Left ventricle myocardium inferior (tissue), 1 donor: ENCODE measurements at regions not wholly inside any gene's neighbourhood (a gene's known extent, or its start where the extent isn't known, plus 50 kb on each side); places are given as distances from the start of the nearest gene placed in this dataset.
A peak's percentile ranks its signal among the peaks of the same experiment; 100 is the strongest.
"Not testable (repeated sequence)": the region's sequence is repeated elsewhere in the genome, so short reads cannot be mapped to it uniquely, and the experiment has no call there.

Experiments used
- DNase-seq: peaks from one replicate; pipeline ENCODE4 v3.0.0-alpha.2; 2020
- H3K27ac ChIP-seq: fragments of 200-600 bp; replicated peaks from 2 replicates; pipeline ENCODE4 v1.8.0; 2021
- H3K27me3 ChIP-seq: fragments of 200-600 bp; 2 replicates; pipeline ENCODE4 v1.8.0; 2021; ENCODE audit warnings: low read depth
- H3K36me3 ChIP-seq: fragments of 200-600 bp; 2 replicates; pipeline ENCODE4 v1.8.0; 2021
- H3K4me1 ChIP-seq: fragments of 200-600 bp; 2 replicates; pipeline ENCODE4 v1.8.0; 2021
- H3K4me3 ChIP-seq: fragments of 200-600 bp; 2 replicates; pipeline ENCODE4 v1.8.0; 2021; ENCODE audit warnings: mild to moderate bottlenecking, moderate library complexity
- H3K9me3 ChIP-seq: fragments of 200-600 bp; replicated peaks from 2 replicates; pipeline ENCODE4 v1.8.0; 2021
- CTCF ChIP-seq: fragments of 200-600 bp; IDR thresholded peaks from 2 replicates; pipeline ENCODE4 v1.8.0; 2021; ENCODE audit warnings: antibody characterized with exemption, mild to moderate bottlenecking, borderline replicate concordance
- intact Hi-C: fragments of 100-400 bp; cut with micrococcal nuclease; formaldehyde crosslinking; loops from one replicate; pipeline ENCODE4 v1.11.0; 2022
- donor health status: DM: no; HTN: yes; CAD: no; lungs with severe emphysema.

DNA sequence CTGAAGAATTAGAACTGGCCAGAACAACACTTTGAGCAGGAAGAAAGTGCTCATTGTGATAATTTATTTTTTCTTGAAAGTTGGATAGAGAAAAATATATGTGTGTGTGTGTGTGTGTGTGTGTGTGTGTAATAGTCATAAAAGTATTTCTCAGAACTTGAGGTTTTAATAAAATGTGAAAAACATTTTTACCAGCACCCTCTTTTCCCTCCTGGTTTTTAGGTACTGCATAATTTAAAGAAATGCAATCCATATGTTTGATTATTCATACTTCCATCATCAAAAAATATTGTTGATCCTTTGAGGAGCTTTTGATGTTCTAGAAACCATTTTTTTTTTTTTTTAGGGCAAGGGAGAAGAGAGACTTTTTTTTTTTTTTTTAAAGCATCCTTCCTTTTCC, 66.8 kb upstream of the JUN start:
- no peaks in the 10 kb centered on the region for H3K9me3 ChIP-seq
- no peaks in the 10 kb centered on the region for H3K36me3 ChIP-seq
- intact Hi-C loops, result no loop called here
- peaks cover 24% of the 10 kb centered on the region for H3K4me1 ChIP-seq
- DNase-seq, result no peak
- no peak overlapping the region for H3K4me3 ChIP-seq
- H3K27ac ChIP-seq, result no peak overlapping the region
- no peak for TF ChIP-seq CTCF
- H3K27me3 ChIP-seq, result no peaks in the 10 kb centered on the region

DNA sequence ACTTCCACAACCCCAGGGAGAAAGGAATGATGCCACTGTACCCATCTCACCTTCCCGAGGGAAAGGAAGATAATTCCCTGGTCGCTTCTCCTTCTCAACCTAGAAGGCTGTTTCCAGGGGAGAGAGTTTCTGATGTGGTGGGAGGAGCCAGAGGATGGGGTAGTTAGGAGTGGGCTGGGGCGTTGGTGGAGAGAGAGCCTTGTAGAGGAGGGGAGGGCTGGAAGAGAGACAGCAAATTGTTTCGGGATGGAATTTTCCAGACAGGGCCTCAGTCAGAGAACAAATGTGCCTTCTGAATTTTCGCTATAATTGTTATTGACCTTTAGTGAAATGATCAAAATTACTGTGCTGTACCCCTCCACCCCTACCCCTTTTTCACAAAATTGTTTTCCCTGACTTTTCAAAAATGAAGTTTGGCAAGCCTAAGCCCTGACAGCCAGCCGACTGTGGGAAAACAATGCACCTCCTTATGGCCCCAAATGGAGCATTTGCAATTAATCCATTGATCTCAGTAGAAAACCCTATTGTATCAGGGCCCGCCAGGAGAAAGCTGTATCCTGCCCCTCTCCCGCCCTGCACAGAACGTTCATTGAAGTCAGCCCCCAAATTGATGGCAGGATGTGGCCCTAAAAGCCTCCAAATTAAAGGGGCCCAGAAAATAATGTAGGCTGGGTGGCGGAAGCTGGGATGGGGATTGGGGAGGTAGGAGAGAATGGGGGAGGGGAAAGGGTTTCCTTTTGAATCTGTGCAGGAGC, 69.1 kb upstream of the JUN start:
- Histone ChIP-seq H3K4me1 (peaks cover 24% of the 10 kb centered on the region), H3K27ac (no peak overlapping the region), H3K27me3 (no peaks in the 10 kb centered on the region), H3K36me3 (no peaks in the 10 kb centered on the region), H3K4me3 (no peak overlapping the region), H3K9me3 (no peaks in the 10 kb centered on the region)
- DNase-seq, result no peak
- TF ChIP-seq CTCF, result no peak
- intact Hi-C loops, result no loop called here

DNA sequence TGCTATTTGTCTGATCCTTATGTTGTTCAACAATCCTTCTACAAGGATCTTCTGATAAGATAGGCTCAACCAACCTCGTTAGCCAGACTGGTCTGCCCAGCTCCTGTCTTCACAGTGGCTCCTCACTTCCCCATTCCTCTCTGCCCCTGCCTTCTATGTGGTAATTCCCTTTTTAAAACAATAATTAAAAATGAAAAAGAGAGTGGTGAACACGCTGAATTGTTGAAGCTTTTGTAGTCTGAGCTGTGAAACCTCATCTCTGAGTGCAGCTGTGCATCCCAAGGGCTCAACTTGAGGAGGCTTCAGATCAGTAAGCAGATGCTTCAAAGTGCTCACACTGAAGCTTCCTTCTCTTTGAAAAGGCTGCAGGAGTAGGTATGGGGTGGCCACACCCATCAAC, 70.7 kb upstream of the JUN start:
- intact Hi-C loops, result no loop called here
- Histone ChIP-seq H3K27ac (peak overlapping the region; percentile 49), H3K27me3 (no peaks in the 10 kb centered on the region)

DNA sequence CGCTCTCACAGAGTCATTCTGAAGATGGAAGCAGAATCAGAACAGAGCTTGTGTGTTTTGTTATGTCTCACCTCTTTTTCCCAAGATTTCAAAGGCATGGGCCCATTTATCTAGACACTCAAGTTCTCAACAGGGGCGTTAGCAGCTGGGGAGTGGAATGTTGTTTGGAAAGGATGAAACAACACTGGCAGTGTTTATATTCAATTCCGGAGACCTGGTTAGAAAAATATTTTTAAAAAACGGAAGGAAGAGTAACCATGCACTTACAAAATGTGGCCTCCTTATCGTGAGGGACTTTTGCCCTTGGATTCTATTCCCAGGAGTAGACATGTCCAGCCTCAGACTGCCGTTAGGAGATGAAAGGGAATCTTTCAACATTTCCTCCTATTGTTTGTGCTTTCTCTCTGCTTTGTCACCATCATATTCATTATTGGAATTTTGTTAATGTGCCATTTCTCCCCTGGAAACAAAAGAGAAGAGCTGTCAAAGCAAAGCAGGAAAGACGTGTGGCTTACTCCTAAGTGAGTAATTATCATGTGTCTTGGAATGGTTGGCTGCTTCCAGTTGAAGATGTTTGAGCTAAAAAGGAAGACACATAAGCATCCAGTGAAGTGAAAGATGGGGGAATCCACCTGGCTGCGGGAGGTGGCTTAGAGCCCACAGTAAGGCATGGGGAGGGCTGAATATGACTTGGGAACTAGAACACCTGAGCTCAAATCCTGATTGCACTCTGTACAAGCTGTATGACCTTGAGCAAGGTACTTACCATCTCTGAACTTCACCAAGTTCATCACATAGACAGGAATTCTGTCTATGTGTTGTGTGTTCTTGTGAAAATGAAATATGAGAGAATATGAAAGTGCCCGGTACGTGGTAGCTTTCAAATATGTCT, 71.7 kb upstream of the JUN start:
- Histone ChIP-seq H3K27me3 (no peaks in the 10 kb centered on the region), H3K9me3 (no peaks in the 10 kb centered on the region), H3K4me1 (peaks cover 7% of the 10 kb centered on the region), H3K4me3 (no peak overlapping the region), H3K27ac (peak overlapping the region; percentile 49), H3K36me3 (no peaks in the 10 kb centered on the region)
- no peak for DNase-seq
- TF ChIP-seq CTCF, result no peak
- intact Hi-C loops, result no loop called here

More for the DNA sequence above, 70.7 kb upstream of the JUN start:
- H3K4me3 ChIP-seq, result no peak overlapping the region
- no peaks in the 10 kb centered on the region for H3K36me3 ChIP-seq
- H3K4me1 ChIP-seq, result peaks cover 12% of the 10 kb centered on the region
- TF ChIP-seq CTCF, result no peak
- H3K9me3 ChIP-seq, result no peaks in the 10 kb centered on the region
- no peak for DNase-seq

DNA sequence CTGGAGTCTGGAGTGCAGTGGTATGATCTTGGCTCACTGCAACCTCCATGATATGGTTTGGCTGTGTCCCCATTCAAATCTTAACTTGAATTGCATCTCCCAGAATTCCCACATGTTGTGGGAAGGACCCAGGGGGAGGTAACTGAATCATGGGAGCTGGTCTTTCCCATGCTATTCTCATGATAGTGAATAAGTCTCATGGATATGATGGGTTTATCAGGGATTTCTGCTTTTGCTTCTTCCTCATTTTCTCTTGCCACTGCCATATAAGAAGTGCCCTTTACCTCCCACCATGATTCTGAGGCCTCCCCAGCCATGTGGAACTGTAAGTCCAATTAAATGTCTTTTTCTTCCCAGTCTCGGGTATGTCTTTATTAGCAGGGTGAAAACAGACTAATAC, 72.4 kb upstream of the JUN start:
- H3K36me3 ChIP-seq, H3K9me3 ChIP-seq, DNase-seq, H3K27me3 ChIP-seq, intact Hi-C loops, H3K27ac ChIP-seq, H3K4me1 ChIP-seq, H3K4me3 ChIP-seq: not testable (repeated sequence)
